Right cardiac atrium (tissue), 5 donors: ENCODE measurements at regions not wholly inside any gene's neighbourhood (a gene's known extent, or its start where the extent isn't known, plus 50 kb on each side); places are given as distances from the start of the nearest gene placed in this dataset.
"Not testable (repeated sequence)": the region's sequence is repeated elsewhere in the genome, so short reads cannot be mapped to it uniquely, and the experiment has no call there.

Experiments used
- ATAC-seq, 2 donors: fragments of 200-7000 bp; cut with Tn5 transposase; one replicate each; pipeline versions ENCODE4 v1.8.0 to v1.9.1; 2020; ENCODE audit warnings: moderate library complexity in 2 of 2, mild to moderate bottlenecking in 1 of 2
- DNase-seq, 3 donors: peaks; one replicate each; pipeline ENCODE4 v3.0.0-alpha.2; 2020
- H3K27ac ChIP-seq: one replicate; pipeline ENCODE4 v1.5.1; 2013; ENCODE audit warnings: mild to moderate bottlenecking, low read length, control low read depth, moderate library complexity
- H3K27me3 ChIP-seq: one replicate; pipeline ENCODE4 v1.6.1; 2013; ENCODE audit not compliant: control insufficient read depth, insufficient read depth
- H3K4me1 ChIP-seq: one replicate; pipeline ENCODE4 v1.6.1; 2013; ENCODE audit warnings: low read length; ENCODE audit not compliant: control insufficient read depth, insufficient read depth
- H3K4me3 ChIP-seq: one replicate; pipeline ENCODE4 v1.5.1; 2013; ENCODE audit warnings: low read length, control low read depth
- H3K9me3 ChIP-seq: one replicate; pipeline ENCODE4 v1.6.1; 2013; ENCODE audit warnings: low read length; ENCODE audit not compliant: control insufficient read depth
- WGBS: extraction: QIAGEN DNeasy Blood & Tissue Kit; methylation state at CpG from one replicate; pipeline ENCODE4 v1.1.7; 2013; 5-methylcytosine and 5-hydroxymethylcytosine counted together
- intact Hi-C, 4 donors: fragments of 100-400 bp; cut with DNase I; formaldehyde crosslinking; loops; one replicate each; pipeline versions ENCODE4 v1.11.0 to v1.14.0; 2022 to 2023
- donor health status: healthy with polysubstance abuse.
- donor health status: DM: no; HTN: yes; CAD: no.
- donor health status: DM: no; HTN: no; CAD: no.
- donor health status: DM: no; HTN: yes; CAD: no; lungs with severe emphysema.
- donor health status: DM: yes; HTN: yes; CAD: no.

DNA sequence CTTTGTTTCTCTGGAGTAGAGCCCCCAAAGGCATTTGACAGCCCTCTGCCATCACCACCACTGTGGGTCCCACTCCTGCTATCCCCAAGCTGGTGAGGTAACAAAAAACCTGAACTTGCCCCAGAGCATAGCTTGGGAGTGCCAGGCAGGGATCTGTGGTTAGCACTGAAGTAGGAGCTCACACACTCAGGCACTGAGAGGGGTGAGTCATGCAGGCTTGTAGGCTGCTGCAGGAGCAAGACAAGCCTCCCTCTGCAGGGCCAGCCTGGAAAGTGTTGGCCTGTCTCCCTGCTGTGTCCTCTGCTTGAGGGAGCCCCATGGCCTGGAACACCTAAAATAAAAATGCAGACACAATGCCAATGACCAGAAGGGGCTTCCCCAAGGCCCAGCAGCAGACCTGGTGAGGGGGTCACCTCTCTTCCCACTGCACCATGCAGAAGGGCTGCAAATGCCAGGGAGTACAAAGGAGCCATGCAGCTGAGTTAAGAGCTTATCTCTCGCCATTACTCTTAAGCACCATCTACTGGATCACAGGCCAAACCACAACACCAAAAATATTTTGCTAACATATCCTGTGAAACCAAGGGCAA is 108.9 kb upstream of the POGK start:
- intact Hi-C loops: no loop called here
- Histone ChIP-seq H3K27ac (no peak overlapping the region), H3K4me3 (no peak overlapping the region), H3K9me3 (no peaks in the 10 kb centered on the region), H3K27me3 (no peaks in the 10 kb centered on the region), H3K4me1 (no peaks in the 10 kb centered on the region)
- peak in 1 of 2 donors; percentile 14 for ATAC-seq
- DNase-seq: no peak
- 82% methylated on average over 1 of the region's 1 CpG for WGBS

DNA sequence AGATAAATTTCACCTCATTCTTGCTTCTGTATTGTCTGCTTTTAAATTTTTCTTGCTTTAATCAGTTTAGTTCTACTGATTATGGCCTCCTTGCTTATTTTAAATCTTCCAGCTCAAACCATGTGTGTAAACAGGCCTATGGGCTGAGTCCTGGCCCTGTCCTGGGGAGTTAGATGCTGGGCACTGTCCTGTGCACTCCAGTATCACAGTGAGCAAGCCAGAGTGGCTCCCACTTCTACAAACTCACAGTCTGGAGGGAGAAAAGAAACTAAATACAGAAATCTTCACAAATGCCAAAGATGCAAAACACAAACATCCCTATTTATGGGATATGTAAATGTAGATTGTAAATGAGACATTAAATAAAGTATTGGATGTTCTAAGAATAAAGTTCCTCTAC is 101.1 kb upstream of the POGK start:
- Histone ChIP-seq H3K4me3 (no peak overlapping the region), H3K27me3 (no peaks in the 10 kb centered on the region), H3K9me3 (no peaks in the 10 kb centered on the region), H3K4me1 (no peaks in the 10 kb centered on the region), H3K27ac (no peak overlapping the region)
- intact Hi-C loops: no loop called here
- DNase-seq: no peak
- no peak for ATAC-seq

DNA sequence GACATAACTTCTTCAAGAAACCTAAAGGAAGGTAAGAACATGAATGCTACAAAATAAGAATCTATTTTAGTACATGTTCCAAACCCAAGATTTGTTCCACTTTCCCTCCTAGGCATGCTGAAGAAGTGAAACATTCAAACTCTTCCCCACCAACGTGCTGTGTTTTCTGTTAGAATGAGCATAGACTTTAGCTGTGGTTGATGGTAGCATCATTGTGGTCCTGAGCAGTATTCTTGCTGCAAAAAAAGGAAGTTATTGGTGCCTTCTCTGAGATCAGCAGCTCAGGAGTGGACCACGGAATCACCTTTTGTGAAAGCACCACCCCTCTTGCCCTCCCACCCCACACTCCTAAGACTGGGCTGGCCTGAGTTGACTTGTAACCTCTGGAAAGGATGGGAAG is 100.4 kb upstream of the POGK start:
- 51% methylated on average over 2 of the region's 2 CpGs for WGBS
- intact Hi-C loops: no loop called here
- H3K4me3 ChIP-seq: no peak overlapping the region
- no peaks in the 10 kb centered on the region for H3K4me1 ChIP-seq
- no peaks in the 10 kb centered on the region for H3K9me3 ChIP-seq
- no peaks in the 10 kb centered on the region for H3K27me3 ChIP-seq
- ATAC-seq (no peak), DNase-seq (no peak)
- no peak overlapping the region for H3K27ac ChIP-seq

DNA sequence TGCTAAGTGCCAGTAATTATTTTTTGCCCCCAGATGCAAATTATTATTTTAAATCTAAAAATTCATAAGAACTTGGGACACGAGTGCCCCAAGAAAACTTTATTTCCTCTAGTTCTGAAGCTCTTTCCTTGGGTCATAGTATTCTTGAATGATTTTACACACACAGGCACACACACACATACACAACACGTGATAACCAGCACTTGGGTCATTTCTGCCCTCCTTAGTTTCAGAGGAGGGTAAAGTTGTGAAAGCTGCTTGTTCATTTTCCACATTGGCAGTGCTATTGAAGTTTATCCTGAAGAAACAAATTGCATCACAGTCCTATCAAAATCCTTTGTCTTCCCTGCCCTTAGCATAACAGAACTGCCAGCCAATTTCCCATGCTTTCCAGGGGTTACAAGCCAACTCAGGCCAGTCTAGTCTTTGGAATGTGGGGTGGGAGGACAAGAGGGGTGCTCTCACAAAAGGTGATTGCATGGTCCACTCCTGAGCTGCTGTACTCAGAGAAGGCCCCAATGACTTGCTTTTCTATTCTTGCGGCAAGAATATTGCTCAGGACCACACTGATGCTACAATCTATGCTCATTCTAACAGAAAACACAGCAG is 98.5 kb upstream of the POGK start:
- H3K4me3 ChIP-seq: no peak overlapping the region
- WGBS: 69% methylated on average over 3 of the region's 3 CpGs
- no peak for DNase-seq
- no peak overlapping the region for H3K27ac ChIP-seq
- intact Hi-C loops: no loop called here
- no peaks in the 10 kb centered on the region for H3K27me3 ChIP-seq
- H3K4me1 ChIP-seq: no peaks in the 10 kb centered on the region
- ATAC-seq: peak; percentile 70 to 87
- H3K9me3 ChIP-seq: peaks cover 3% of the 10 kb centered on the region

DNA sequence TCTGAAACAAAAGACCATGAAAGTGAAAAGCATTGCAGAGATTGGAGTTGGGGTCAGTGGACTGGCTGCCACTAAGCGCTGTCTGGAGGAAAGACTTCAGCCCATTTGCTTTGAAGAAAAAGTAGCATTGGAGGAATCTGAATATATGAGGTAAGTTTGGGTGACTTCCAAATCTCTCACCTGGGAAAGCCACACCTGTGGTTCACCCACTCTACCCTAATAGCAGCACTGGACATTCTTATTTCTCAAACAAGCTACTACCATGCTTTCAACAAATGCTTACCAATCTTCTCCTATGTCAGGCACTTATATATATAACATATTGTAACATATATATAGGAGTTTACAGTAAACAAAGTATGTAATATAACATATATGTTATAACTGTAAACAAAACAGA is 76.0 kb upstream of the POGK start:
- no peaks in the 10 kb centered on the region for H3K4me1 ChIP-seq

DNA sequence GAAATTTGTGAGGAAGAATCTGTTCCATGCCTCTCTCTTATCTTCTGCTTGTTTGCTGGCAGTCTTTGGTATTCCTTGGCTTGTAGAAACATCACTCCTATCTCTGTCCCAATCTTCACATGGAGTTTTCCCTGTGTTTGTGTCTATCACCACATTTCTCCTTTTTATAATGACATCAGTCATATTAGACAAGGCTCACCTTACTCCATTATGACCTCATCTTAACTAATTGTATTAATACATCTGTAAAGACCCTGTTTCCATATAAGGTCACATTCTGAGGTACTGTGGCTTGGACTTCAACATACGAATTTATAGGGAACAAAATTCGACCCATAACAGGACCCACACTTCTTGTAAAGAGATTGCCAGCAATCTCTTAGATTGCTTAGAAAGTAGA is 72.3 kb upstream of the POGK start:
- H3K27me3 ChIP-seq: no peaks in the 10 kb centered on the region
- H3K9me3 ChIP-seq: peaks cover 2% of the 10 kb centered on the region
- ATAC-seq (no peak), DNase-seq (no peak)
- intact Hi-C loops: no loop called here
- H3K4me1 ChIP-seq: no peaks in the 10 kb centered on the region
- H3K4me3 ChIP-seq: no peak overlapping the region
- H3K27ac ChIP-seq: no peak overlapping the region
- WGBS: 42% methylated on average over 2 of the region's 2 CpGs

More for the DNA sequence above, 76.0 kb upstream of the POGK start:
- DNase-seq: no peak
- ATAC-seq: no peak
- intact Hi-C loops: no loop called here
- H3K27ac ChIP-seq: no peak overlapping the region
- no peaks in the 10 kb centered on the region for H3K27me3 ChIP-seq
- 98% methylated on average over 1 of the region's 1 CpG for WGBS
- no peak overlapping the region for H3K4me3 ChIP-seq
- no peaks in the 10 kb centered on the region for H3K9me3 ChIP-seq

DNA sequence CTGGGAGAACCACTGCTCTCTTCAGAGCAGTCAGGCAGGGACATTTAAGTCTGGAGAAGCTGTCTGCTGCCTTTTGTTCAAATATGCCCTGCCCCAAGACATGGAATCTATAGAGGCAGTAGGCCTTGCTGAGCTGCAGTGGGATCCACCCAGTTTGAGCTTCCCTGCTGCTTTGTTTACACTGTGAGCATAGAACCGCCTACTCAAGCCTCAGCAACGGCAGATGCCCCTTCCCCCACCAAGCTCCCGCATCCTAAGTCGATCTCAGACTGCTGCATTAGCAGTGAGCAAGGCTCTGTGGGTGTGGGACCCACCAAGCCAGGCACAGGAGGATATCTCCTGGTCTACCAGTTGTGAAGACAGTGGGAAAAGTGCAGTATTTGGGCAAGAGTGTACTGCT is 54.6 kb upstream of the POGK start:
- ATAC-seq, H3K27me3 ChIP-seq, DNase-seq, H3K27ac ChIP-seq, H3K4me3 ChIP-seq, H3K4me1 ChIP-seq, intact Hi-C loops, H3K9me3 ChIP-seq: not testable (repeated sequence)
- 34% methylated on average over 4 of the region's 4 CpGs for WGBS

DNA sequence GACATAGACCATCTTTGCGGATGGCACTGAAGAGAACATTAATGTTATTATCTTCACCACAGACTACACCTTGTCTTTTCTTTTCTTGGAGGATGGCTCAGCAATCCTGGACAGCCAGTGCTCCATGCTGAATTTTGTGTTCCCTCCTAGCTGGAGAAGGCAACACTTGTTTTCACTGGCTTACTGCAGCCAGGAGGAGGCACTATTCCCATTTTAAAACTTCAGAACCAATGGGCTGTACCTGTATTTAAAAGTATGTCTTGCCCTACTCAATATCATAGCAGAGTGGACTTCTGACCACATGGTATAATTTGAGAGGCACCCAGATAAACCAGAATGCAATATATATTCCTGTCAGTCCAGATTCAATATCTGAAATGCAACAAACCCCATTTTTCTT is 53.3 kb upstream of the POGK start:
- intact Hi-C loops: no loop called here
- WGBS: 100% methylated on average over 1 of the region's 1 CpG
- Histone ChIP-seq H3K27me3 (no peaks in the 10 kb centered on the region), H3K9me3 (no peaks in the 10 kb centered on the region), H3K4me3 (no peak overlapping the region), H3K4me1 (no peaks in the 10 kb centered on the region), H3K27ac (no peak overlapping the region)
- no peak for ATAC-seq
- no peak for DNase-seq

DNA sequence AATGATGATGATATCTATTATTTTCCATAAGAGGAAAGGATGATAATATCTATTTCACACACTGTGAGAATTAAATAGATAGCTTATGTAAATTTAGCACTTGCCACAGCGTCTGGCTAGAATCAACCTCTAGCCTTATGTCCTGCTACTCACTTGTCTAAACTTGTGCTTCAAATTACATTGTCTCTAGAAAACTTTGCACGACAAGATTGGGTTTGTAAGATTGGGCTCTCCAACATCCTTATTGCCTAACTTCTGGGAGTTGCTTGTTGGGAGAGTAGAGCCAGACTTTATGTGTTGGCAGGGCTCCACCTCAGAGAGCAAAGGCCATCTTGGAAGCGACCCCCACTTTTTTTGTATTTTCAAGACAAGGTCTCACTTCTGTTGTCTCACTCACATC is 50.0 kb upstream of the POGK start:
- no peak overlapping the region for H3K27ac ChIP-seq
- no peak overlapping the region for H3K4me3 ChIP-seq
- H3K9me3 ChIP-seq: no peaks in the 10 kb centered on the region
- WGBS: 69% methylated on average over 3 of the region's 3 CpGs
- H3K4me1 ChIP-seq: no peaks in the 10 kb centered on the region
- ATAC-seq (no peak), DNase-seq (no peak)
- no peaks in the 10 kb centered on the region for H3K27me3 ChIP-seq
- intact Hi-C loops: no loop called here
